ENCODE measurements at regions not wholly inside any gene's neighbourhood (a gene's known extent, or its start where the extent isn't known, plus 50 kb on each side); places are given as distances from the start of the nearest gene placed in this dataset.

GRCh38 chr15:46732060-46732459 is 985.2 kb upstream of the SEMA6D start:
- no peak for ATAC-seq
- no peak overlapping the region for H3K9ac ChIP-seq (ENCODE audit: low read length)
- intact Hi-C loops (cut with micrococcal nuclease): no loop called here
- BruUV-seq (replicated peaks): no TSS peak
- no peaks in the 10 kb centered on the region for H3K9me2 ChIP-seq (ENCODE audit: insufficient read depth)
- no peak for DNase-seq (ENCODE audit: low read depth, low spot score)
- H3K79me2 ChIP-seq (ENCODE audit: insufficient read depth, low read length): no peaks in the 10 kb centered on the region
- H2AFZ ChIP-seq (ENCODE audit: low read depth, low read length, poor library complexity, severe bottlenecking): no peak overlapping the region
- no peaks in the 10 kb centered on the region for H3K36me3 ChIP-seq (ENCODE audit: control insufficient read depth in 1 of 2, insufficient read depth in 2 of 2, low read length in 2 of 2)
- H4K20me1 ChIP-seq (ENCODE audit: insufficient read depth): no peaks in the 10 kb centered on the region
- no peak overlapping the region for H3K4me3 ChIP-seq (replicated peaks in 1 of 2; ENCODE audit: low read depth in 1 of 2, low read length in 2 of 2)
- H3K9me3 ChIP-seq (ENCODE audit: control insufficient read depth in 1 of 2, insufficient read depth in 1 of 2, low read depth in 1 of 2, low read length in 2 of 2): peaks cover 28 to 35% of the 10 kb centered on the region in 2 experiments; a peak in 3 of 4 replicates
- H3K27ac ChIP-seq (ENCODE audit: low read depth, low read length): no peak overlapping the region
- POLR2A ChIA-PET: no interaction called here
- no peaks in the 10 kb centered on the region for H3K27me3 ChIP-seq (ENCODE audit: insufficient read depth, low read length)
- RAD21 ChIA-PET (ENCODE audit: low non-redundant PET in 1 of 2, low total read pairs in 2 of 2, uncharacterized antibody in 2 of 2, unreplicated experiment in 2 of 2): no interaction called here
- H3K4me2 ChIP-seq (ENCODE audit: low read length): no peak overlapping the region
- CTCF ChIA-PET: no interaction called here
- H3K4me1 ChIP-seq (ENCODE audit: control insufficient read depth in 1 of 2, insufficient read depth in 2 of 2, low read length in 2 of 2): no peaks in the 10 kb centered on the region
- no peak for TF ChIP-seq ELF1 (IDR thresholded peaks at IDR 0.05; ENCODE audit: borderline replicate concordance, low read depth)
- TF ChIP-seq ATF3 (IDR thresholded peaks at IDR 0.05): no peak
- no peak for TF ChIP-seq MAX (IDR thresholded peaks at IDR 0.05)
- TF ChIP-seq EZH2 (IDR thresholded peaks at IDR 0.05): no peak

DNA sequence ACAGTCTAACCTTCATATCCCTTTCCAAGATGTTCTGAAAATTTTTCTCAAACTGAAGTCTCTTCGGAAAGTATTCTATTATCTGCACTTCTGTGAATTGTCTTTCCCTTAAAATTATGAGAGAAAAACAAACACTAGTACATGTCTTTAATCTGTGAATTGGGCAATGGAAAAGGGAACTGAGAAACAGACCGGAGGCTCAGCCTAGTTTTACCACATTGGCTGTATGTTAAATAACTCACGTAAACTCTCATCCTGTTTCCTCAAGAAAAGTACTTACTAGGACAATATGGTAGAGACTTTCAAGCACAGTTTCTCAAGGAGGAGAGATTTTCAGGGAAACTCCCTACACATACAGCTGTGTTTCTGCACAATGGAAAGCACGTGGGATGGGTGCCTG is 982.2 kb upstream of the SEMA6D start:
- CTCF ChIA-PET: no interaction called here
- TF ChIP-seq EZH2phosphoT487 (IDR thresholded peaks at IDR 0.05; ENCODE audit: borderline replicate concordance) (no peak), FOSL1 (IDR thresholded peaks at IDR 0.05; ENCODE audit: low read depth) (no peak), CBX3 (IDR thresholded peaks at IDR 0.05; ENCODE audit: low read depth) (no peak), ATF3 (IDR thresholded peaks at IDR 0.05) (no peak), ZNF274 (IDR thresholded peaks at IDR 0.05; ENCODE audit: low read depth, low read length) (no peak), EGR1 (IDR thresholded peaks at IDR 0.05; ENCODE audit: low read depth) (no peak), EZH2 (IDR thresholded peaks at IDR 0.05) (no peak), POLR2A (IDR thresholded peaks at IDR 0.05; ENCODE audit: borderline replicate concordance, extremely low read depth, insufficient read depth, insufficient read length) (no peak), REST (IDR thresholded peaks at IDR 0.05; ENCODE audit: low read depth) (no peak), ELF1 (IDR thresholded peaks at IDR 0.05; ENCODE audit: borderline replicate concordance, low read depth) (no peak), POLR2AphosphoS5 (IDR thresholded peaks at IDR 0.05; ENCODE audit: low read depth, low read length) (no peak), CEBPB (IDR thresholded peaks at IDR 0.05; ENCODE audit: low read depth) (no peak), YY1 (IDR thresholded peaks at IDR 0.05; ENCODE audit: extremely low read depth, insufficient replicate concordance, low read depth, low read length) (no peak), ZFX (IDR thresholded peaks at IDR 0.05) (no peak), TCF7L2 (IDR thresholded peaks at IDR 0.05; ENCODE audit: borderline replicate concordance, extremely low read depth, insufficient read depth, insufficient read length) (no peak), SP1 (IDR thresholded peaks at IDR 0.05; ENCODE audit: low read depth) (no peak), SIN3A (IDR thresholded peaks at IDR 0.05; ENCODE audit: low read depth) (no peak)

More for the DNA sequence above, 982.2 kb upstream of the SEMA6D start:
- ATAC-seq: no peak
- ChIA-PET RAD21 (ENCODE audit: low non-redundant PET in 1 of 2, low total read pairs in 2 of 2, uncharacterized antibody in 2 of 2, unreplicated experiment in 2 of 2) (no interaction called here), POLR2A (no interaction called here)
- Histone ChIP-seq H3K4me2 (ENCODE audit: low read length) (no peak overlapping the region), H3K9me2 (ENCODE audit: insufficient read depth) (no peaks in the 10 kb centered on the region), H3K9me3 (ENCODE audit: control insufficient read depth in 1 of 2, insufficient read depth in 1 of 2, low read depth in 1 of 2, low read length in 2 of 2) (peaks cover 21 to 38% of the 10 kb centered on the region in 2 experiments), H3K9ac (ENCODE audit: low read length) (no peak overlapping the region), H2AFZ (ENCODE audit: low read depth, low read length, poor library complexity, severe bottlenecking) (no peak overlapping the region), H3K79me2 (ENCODE audit: insufficient read depth, low read length) (no peaks in the 10 kb centered on the region), H3K36me3 (ENCODE audit: control insufficient read depth in 1 of 2, insufficient read depth in 2 of 2, low read length in 2 of 2) (no peaks in the 10 kb centered on the region; a peak in 1 of 4 replicates), H4K20me1 (ENCODE audit: insufficient read depth) (no peaks in the 10 kb centered on the region), H3K27me3 (ENCODE audit: insufficient read depth, low read length) (no peaks in the 10 kb centered on the region), H3K4me3 (replicated peaks in 1 of 2; ENCODE audit: low read depth in 1 of 2, low read length in 2 of 2) (no peak overlapping the region), H3K27ac (ENCODE audit: low read depth, low read length) (no peak overlapping the region), H3K4me1 (ENCODE audit: control insufficient read depth in 1 of 2, insufficient read depth in 2 of 2, low read length in 2 of 2) (no peaks in the 10 kb centered on the region)
- no peak for DNase-seq (ENCODE audit: low read depth, low spot score)
- no TSS peak for BruUV-seq (replicated peaks)
- intact Hi-C loops (cut with micrococcal nuclease): no loop called here

Data from HCT116 (cell line).